Pancreas (tissue), 10 donors: ENCODE measurements at regions not wholly inside any gene's neighbourhood (a gene's known extent, or its start where the extent isn't known, plus 50 kb on each side); places are given as distances from the start of the nearest gene placed in this dataset.

Experiments used
- ATAC-seq, 4 donors: fragments of 200-7000 bp; cut with Tn5 transposase; one replicate each; pipeline versions ENCODE4 v1.8.0 to v1.9.1; 2020; ENCODE audit warnings: mild to moderate bottlenecking in 4 of 4, moderate library complexity in 4 of 4
- DNase-seq, 6 donors: peaks; one replicate each; pipeline ENCODE4 v3.0.0-alpha.2; 2020
- FAIRE-seq: peaks from 2 replicates; lab custom pipeline; 2012; peaks lifted over from hg19 to GRCh38; lab: Jason Lieb, UNC
- H3K27ac ChIP-seq, 4 donors: fragments of 200-600 bp; sonication (generic); 1 replicate in 3 of 4; 2 replicates in 1 of 4; pipeline versions ENCODE4 v1.5.0 to v1.8.0; 2020
- H3K27me3 ChIP-seq, 4 donors: fragments of 200-600 bp; one replicate each; pipeline ENCODE4 v1.8.0; 2021
- H3K36me3 ChIP-seq, 3 donors: fragments of 200-600 bp; sonication (generic) in 1 of 3; one replicate each; pipeline versions ENCODE4 v1.5.0 to v1.8.0; 2020 to 2021
- H3K4me1 ChIP-seq, 3 donors: fragments of 200-600 bp; one replicate each; pipeline ENCODE4 v1.8.0; 2021
- H3K4me3 ChIP-seq, 4 donors: fragments of 200-600 bp; sonication (generic) in 2 of 4; one replicate each; pipeline versions ENCODE4 v1.5.0 to v1.8.0; 2020 to 2021
- H3K9me3 ChIP-seq, 4 donors: fragments of 200-600 bp; one replicate each; pipeline ENCODE4 v1.8.0; 2021
- CTCF ChIP-seq, 4 donors: fragments of 200-600 bp; sonication (generic) in 3 of 4; IDR thresholded peaks; one replicate each; pipeline versions ENCODE4 v1.5.0 to v1.8.0; 2021; ENCODE audit warnings: antibody characterized with exemption in 4 of 4
- WGBS, 2 donors: extraction: QIAGEN DNeasy Blood & Tissue Kit; methylation state at CpG; one replicate each; pipeline ENCODE4 v1.1.7; 2013; 5-methylcytosine and 5-hydroxymethylcytosine counted together
- intact Hi-C, 3 donors: fragments of 100-400 bp; cut with DNase I; formaldehyde crosslinking; loops; one replicate each; pipeline versions ENCODE4 v1.11.1 to v1.14.2; 2022
- donor health status: healthy with polysubstance abuse.
- donor health status: DM: no; HTN: no; CAD: no; lungs with moderate emphysema.
- donor health status: DM: no; HTN: no; CAD: no.
- donor health status: control.
- donor health status: control.
- donor health status: Bipolar disorder and iron deficiency.
- donor health status: DM: yes; HTN: yes; CAD: no.
- donor health status: DM: no; HTN: no; CAD: no.
- donor health status: DM: no; HTN: no; CAD: no.
- donor health status: DM: yes; HTN: yes; CAD: no.

DNA sequence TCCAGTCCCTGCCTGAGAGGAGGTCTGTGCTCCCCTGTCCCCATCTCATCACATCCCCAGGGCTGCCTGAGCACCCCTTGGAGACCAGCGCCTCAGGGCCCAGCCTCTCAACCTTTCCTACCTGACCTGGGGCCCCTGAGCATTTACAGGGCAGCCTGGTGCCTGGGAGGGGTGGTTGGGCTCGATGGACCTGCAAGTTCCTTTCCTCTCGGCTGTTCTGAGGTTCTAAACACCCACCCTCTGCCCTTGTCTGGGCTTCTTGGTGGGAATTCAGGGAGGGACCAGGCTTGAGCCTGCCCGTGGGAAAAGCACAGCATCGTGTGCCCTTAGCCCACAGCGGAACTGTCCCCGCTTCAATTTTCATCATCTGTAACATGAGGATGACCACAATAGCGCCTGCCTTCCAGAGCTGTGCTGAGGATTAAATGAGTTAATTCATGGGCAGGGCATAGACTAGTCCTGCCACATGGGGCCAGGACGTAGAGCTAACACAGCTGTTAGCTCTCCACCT, 91.0 kb upstream of the SH3PXD2B start:
- no peak for ATAC-seq
- Histone ChIP-seq H3K4me1 (no peaks in the 10 kb centered on the region), H3K27ac (no peak overlapping the region), H3K4me3 (no peak overlapping the region), H3K36me3 (no peaks in the 10 kb centered on the region), H3K27me3 (no peaks in the 10 kb centered on the region), H3K9me3 (no peaks in the 10 kb centered on the region)
- intact Hi-C loops: no loop called here
- 81 to 86% methylated on average over 9 of the region's 9 CpGs for WGBS, 2 donors
- TF ChIP-seq CTCF (IDR thresholded peaks at IDR 0.05): no peak
- no peak for DNase-seq
- FAIRE-seq: no peak

GRCh38 chr5:172544371-172545095, 90.2 kb upstream of the SH3PXD2B start:
- H3K27me3 ChIP-seq: no peaks in the 10 kb centered on the region
- ATAC-seq (no peak), FAIRE-seq (no peak), DNase-seq (no peak)
- H3K9me3 ChIP-seq: no peaks in the 10 kb centered on the region
- H3K4me1 ChIP-seq: no peaks in the 10 kb centered on the region
- no peak for TF ChIP-seq CTCF (IDR thresholded peaks at IDR 0.05)
- no peaks in the 10 kb centered on the region for H3K36me3 ChIP-seq
- H3K4me3 ChIP-seq: no peak overlapping the region
- no peak overlapping the region for H3K27ac ChIP-seq
- intact Hi-C loops: no loop called here
- 69 to 70% methylated on average over 6 of the region's 6 CpGs for WGBS, 2 donors

DNA sequence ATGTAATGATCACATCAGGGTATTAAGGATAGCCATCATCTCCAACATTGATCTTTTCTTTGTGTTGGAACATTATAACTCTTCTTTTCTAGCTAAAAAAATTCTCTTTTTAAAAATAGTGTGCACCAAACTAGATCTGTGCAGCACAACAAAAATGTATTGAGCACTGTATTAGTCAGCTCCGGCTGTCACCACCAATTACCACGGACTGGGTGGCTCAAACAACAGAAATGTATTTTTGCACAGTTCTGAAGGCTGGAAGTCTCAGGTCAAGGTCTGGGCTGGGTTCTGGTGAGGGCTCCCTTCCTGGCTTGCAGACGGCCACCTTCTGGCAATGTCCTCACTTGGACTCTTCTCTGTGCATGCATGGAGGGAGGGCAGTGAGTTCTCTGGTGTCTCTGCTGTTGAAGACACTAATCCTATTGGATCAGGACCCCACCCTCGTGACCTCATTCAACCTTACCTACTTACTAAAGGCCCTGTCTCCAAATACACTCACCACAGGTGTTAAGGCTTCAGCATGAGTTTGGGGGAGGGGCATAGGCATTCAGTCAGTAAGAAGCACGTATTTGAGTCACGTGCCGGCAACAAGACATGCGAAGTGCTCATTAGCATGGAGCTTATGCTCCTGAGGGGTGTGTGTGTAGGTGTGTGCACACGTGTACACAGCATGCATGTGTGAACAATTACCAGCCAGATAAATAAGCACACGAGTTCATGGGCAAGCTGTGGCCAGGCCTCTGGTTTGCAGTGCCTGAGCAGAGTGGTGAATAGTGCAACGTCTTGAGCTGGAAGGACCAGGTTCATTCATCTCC, 89.4 kb upstream of the SH3PXD2B start:
- H3K36me3 ChIP-seq: no peaks in the 10 kb centered on the region
- no peaks in the 10 kb centered on the region for H3K27me3 ChIP-seq
- H3K9me3 ChIP-seq: no peaks in the 10 kb centered on the region
- ATAC-seq (no peak), FAIRE-seq (no peak), DNase-seq (no peak)
- no peak overlapping the region for H3K27ac ChIP-seq
- no peaks in the 10 kb centered on the region for H3K4me1 ChIP-seq
- H3K4me3 ChIP-seq: no peak overlapping the region
- intact Hi-C loops: no loop called here
- 86 to 91% methylated on average over 11 of the region's 11 CpGs for WGBS, 2 donors
- TF ChIP-seq CTCF (IDR thresholded peaks at IDR 0.05): no peak

DNA sequence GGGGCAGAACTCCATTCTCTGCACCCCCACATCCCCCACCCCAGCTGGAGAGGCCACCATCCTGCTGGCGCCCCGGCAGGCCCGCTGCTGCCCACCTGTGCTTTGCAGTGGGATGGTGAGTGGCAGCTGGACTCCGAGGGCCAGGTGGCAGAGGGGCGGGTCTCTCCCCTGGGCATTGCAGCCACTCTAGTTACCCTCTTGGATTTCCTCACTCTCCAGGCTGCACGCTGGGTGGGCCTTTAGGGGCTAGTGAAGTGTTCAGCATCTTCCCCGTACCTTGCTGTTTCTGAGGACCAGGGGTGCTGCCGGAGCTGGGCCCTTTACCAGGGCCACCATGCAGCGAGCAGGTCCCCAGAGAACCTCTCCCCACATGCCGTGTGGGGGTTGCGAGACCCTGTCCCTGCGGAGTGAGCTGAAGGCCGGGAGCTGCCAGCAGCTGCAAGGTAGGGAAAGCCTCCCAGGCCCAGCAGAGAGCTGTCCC, 88.4 kb upstream of the SH3PXD2B start:
- H3K4me1 ChIP-seq: no peaks in the 10 kb centered on the region
- WGBS, 2 donors: 90 to 97% methylated on average over 13 of the region's 13 CpGs
- DNase-seq (no peak), FAIRE-seq (no peak), ATAC-seq (no peak)
- no peak overlapping the region for H3K4me3 ChIP-seq
- H3K27me3 ChIP-seq: no peaks in the 10 kb centered on the region
- no peak for TF ChIP-seq CTCF (IDR thresholded peaks at IDR 0.05)
- intact Hi-C loops: no loop called here
- H3K9me3 ChIP-seq: no peaks in the 10 kb centered on the region
- H3K36me3 ChIP-seq: no peaks in the 10 kb centered on the region
- no peak overlapping the region for H3K27ac ChIP-seq
